Hepatocyte (in vitro differentiated cells): ENCODE measurements at regions not wholly inside any gene's neighbourhood (a gene's known extent, or its start where the extent isn't known, plus 50 kb on each side); places are given as distances from the start of the nearest gene placed in this dataset.

Experiments used
- DNase-seq: peaks from one replicate; pipeline ENCODE4 v3.0.0-alpha.2; 2016; ENCODE audit warnings: low spot score
- H2AFZ ChIP-seq: fragments of 200-600 bp; sonication (generic); 2 replicates; pipeline ENCODE4 v1.6.0; 2016; ENCODE audit warnings: antibody characterized with exemption, mild to moderate bottlenecking
- H3K27ac ChIP-seq: fragments of 200-600 bp; sonication (generic); 2 replicates; pipeline ENCODE4 v1.5.1; 2016; ENCODE audit warnings: mild to moderate bottlenecking
- H3K27me3 ChIP-seq: fragments of 200-600 bp; sonication (generic); 2 replicates; pipeline ENCODE4 v1.6.1; 2016
- H3K36me3 ChIP-seq: fragments of 200-600 bp; sonication (generic); replicated peaks from 2 replicates; pipeline ENCODE4 v1.5.1; 2016; ENCODE audit warnings: low read depth; ENCODE audit not compliant: insufficient read depth
- H3K4me1 ChIP-seq: fragments of 200-600 bp; sonication (generic); 2 replicates; pipeline ENCODE4 v1.5.1; 2016; ENCODE audit warnings: mild to moderate bottlenecking, moderate library complexity; ENCODE audit not compliant: insufficient read depth
- H3K4me2 ChIP-seq: fragments of 200-600 bp; sonication (generic); 2 replicates; pipeline ENCODE4 v1.6.0; 2016
- H3K4me3 ChIP-seq: fragments of 200-600 bp; sonication (generic); 2 replicates; pipeline ENCODE4 v1.5.1; 2016; ENCODE audit warnings: mild to moderate bottlenecking
- H3K79me2 ChIP-seq: fragments of 200-600 bp; sonication (generic); 2 replicates; pipeline ENCODE4 v1.6.0; 2017; ENCODE audit warnings: mild to moderate bottlenecking
- H3K9me2 ChIP-seq: fragments of 200-600 bp; sonication (generic); replicated peaks from 2 replicates; pipeline ENCODE4 v1.6.0; 2017; ENCODE audit warnings: mild to moderate bottlenecking; ENCODE audit not compliant: insufficient read depth
- H3K9me3 ChIP-seq: fragments of 200-600 bp; sonication (generic); 2 replicates; pipeline ENCODE4 v1.5.1; 2016; ENCODE audit warnings: low read depth, mild to moderate bottlenecking
- H4K20me1 ChIP-seq: fragments of 200-600 bp; sonication (generic); 2 replicates; pipeline ENCODE4 v1.6.0; 2016; ENCODE audit warnings: mild to moderate bottlenecking; ENCODE audit not compliant: insufficient read depth, poor library complexity, severe bottlenecking
- CTCF ChIP-seq: fragments of 200-600 bp; sonication (generic); IDR thresholded peaks from 2 replicates; pipeline ENCODE4 v1.5.1; 2016; ENCODE audit warnings: antibody characterized with exemption, mild to moderate bottlenecking; ENCODE audit not compliant: poor library complexity
- EZH2 ChIP-seq: fragments of 200-600 bp; sonication (generic); IDR thresholded peaks from 2 replicates; pipeline ENCODE4 v1.6.1; 2016; ENCODE audit warnings: antibody characterized with exemption, mild to moderate bottlenecking, borderline replicate concordance
- EZH2phosphoT487 ChIP-seq: fragments of 200-600 bp; sonication (generic); IDR thresholded peaks from one replicate; pipeline ENCODE4 v1.6.1; 2018; ENCODE audit warnings: antibody characterized with exemption, mild to moderate bottlenecking, low read depth, moderate library complexity; ENCODE audit not compliant: unreplicated experiment, severe bottlenecking
- WGBS: methylation state at CpG from one replicate; pipeline ENCODE4 v1.1.6; 2016; ENCODE audit warnings: low lambda C conversion rate; ENCODE audit errors: missing lambda C conversion rate; 5-methylcytosine and 5-hydroxymethylcytosine counted together

DNA sequence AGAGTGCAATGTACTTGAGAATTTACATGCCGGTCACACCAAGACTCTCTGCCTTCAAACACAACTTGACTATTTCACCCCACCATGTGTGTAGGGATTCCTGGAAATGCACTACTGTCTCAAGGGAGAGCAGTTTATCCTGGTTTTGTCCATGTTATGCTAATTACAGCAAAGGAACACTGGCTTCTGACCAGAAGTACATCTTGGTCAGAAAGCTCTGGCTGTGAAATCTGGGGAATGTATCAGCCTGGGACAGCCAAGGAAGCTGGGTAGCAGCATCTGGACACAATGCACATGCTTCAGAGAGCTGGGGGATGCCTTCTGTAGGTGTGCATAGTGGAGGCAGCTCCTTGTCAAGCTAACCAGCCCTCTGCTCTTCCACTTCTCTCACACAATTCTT, 1432.6 kb upstream of the TENM3 start:
- H3K9me3 ChIP-seq, result no peaks in the 10 kb centered on the region
- DNase-seq, result no peak
- WGBS, result 90% methylated on average over 1 of the region's 1 CpG

GRCh38 chr4:180811556-180811955, 1431.6 kb upstream of the TENM3 start:
- no peaks in the 10 kb centered on the region for H3K79me2 ChIP-seq
- H3K36me3 ChIP-seq, result no peaks in the 10 kb centered on the region
- no peaks in the 10 kb centered on the region for H3K27me3 ChIP-seq
- TF ChIP-seq EZH2phosphoT487, result no peak
- TF ChIP-seq EZH2, result no peak
- TF ChIP-seq CTCF, result no peak
- H3K4me3 ChIP-seq, result no peak overlapping the region
- 0% methylated on average over 1 of the region's 1 CpG for WGBS
- no peaks in the 10 kb centered on the region for H3K4me1 ChIP-seq
- H3K4me2 ChIP-seq, result no peak overlapping the region
- H2AFZ ChIP-seq, result no peak overlapping the region
- DNase-seq, result no peak
- H4K20me1 ChIP-seq, result no peaks in the 10 kb centered on the region
- no peak overlapping the region for H3K27ac ChIP-seq
- H3K9me2 ChIP-seq, result no peaks in the 10 kb centered on the region
- no peaks in the 10 kb centered on the region for H3K9me3 ChIP-seq

More for the DNA sequence above, 1432.6 kb upstream of the TENM3 start:
- H3K27ac ChIP-seq, result no peak overlapping the region
- no peak for TF ChIP-seq EZH2
- no peak for TF ChIP-seq CTCF
- no peak for TF ChIP-seq EZH2phosphoT487
- H4K20me1 ChIP-seq, result no peaks in the 10 kb centered on the region
- H2AFZ ChIP-seq, result no peak overlapping the region
- no peaks in the 10 kb centered on the region for H3K4me1 ChIP-seq
- H3K9me2 ChIP-seq, result no peaks in the 10 kb centered on the region
- H3K4me3 ChIP-seq, result no peak overlapping the region
- no peaks in the 10 kb centered on the region for H3K36me3 ChIP-seq
- no peaks in the 10 kb centered on the region for H3K27me3 ChIP-seq
- no peaks in the 10 kb centered on the region for H3K79me2 ChIP-seq
- H3K4me2 ChIP-seq, result no peak overlapping the region

DNA sequence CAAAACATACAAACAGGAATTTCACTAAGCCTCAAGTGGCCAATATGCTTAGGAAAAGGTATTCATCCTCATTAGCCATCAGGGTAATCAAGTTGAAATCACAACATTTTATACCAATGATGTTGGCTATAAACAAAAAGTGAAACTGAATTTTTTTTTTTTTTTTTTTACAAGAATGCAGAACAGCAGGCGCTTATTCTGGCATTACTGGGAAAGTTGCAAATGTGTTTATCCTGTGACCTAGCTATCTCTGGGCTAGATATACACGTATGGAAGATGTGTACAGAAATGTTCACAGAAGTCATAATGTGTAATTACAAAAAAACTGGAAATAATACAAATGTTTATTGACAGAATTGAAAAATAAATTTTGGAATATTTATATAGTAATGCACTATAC, 1430.4 kb upstream of the TENM3 start:
- Histone ChIP-seq H3K27me3 (no peaks in the 10 kb centered on the region), H3K4me1 (no peaks in the 10 kb centered on the region), H2AFZ (no peak overlapping the region), H3K36me3 (no peaks in the 10 kb centered on the region), H4K20me1 (no peaks in the 10 kb centered on the region), H3K27ac (no peak overlapping the region), H3K4me3 (no peak overlapping the region), H3K79me2 (no peaks in the 10 kb centered on the region), H3K4me2 (no peak overlapping the region), H3K9me2 (no peaks in the 10 kb centered on the region), H3K9me3 (no peaks in the 10 kb centered on the region)
- TF ChIP-seq EZH2 (no peak), CTCF (no peak), EZH2phosphoT487 (no peak)
- no peak for DNase-seq
- 94% methylated on average over 2 of the region's 2 CpGs for WGBS

GRCh38 chr4:180814875-180815417, 1428.3 kb upstream of the TENM3 start:
- H3K9me3 ChIP-seq, result no peaks in the 10 kb centered on the region
- DNase-seq, result no peak
- H2AFZ ChIP-seq, result no peak overlapping the region
- H3K9me2 ChIP-seq, result no peaks in the 10 kb centered on the region
- H4K20me1 ChIP-seq, result no peaks in the 10 kb centered on the region
- H3K4me2 ChIP-seq, result no peak overlapping the region
- H3K36me3 ChIP-seq, result no peaks in the 10 kb centered on the region
- TF ChIP-seq EZH2, result no peak
- TF ChIP-seq EZH2phosphoT487, result no peak
- TF ChIP-seq CTCF, result no peak
- H3K4me1 ChIP-seq, result no peaks in the 10 kb centered on the region
- no peak overlapping the region for H3K4me3 ChIP-seq
- H3K27ac ChIP-seq, result no peak overlapping the region
- H3K27me3 ChIP-seq, result no peaks in the 10 kb centered on the region
- H3K79me2 ChIP-seq, result no peaks in the 10 kb centered on the region
- WGBS, result 88% methylated on average over 3 of the region's 3 CpGs
